ENCODE measurements at regions not wholly inside any gene's neighbourhood (a gene's known extent, or its start where the extent isn't known, plus 50 kb on each side); places are given as distances from the start of the nearest gene placed in this dataset.
A peak's percentile ranks its signal among the peaks of the same experiment; 100 is the strongest.

DNA sequence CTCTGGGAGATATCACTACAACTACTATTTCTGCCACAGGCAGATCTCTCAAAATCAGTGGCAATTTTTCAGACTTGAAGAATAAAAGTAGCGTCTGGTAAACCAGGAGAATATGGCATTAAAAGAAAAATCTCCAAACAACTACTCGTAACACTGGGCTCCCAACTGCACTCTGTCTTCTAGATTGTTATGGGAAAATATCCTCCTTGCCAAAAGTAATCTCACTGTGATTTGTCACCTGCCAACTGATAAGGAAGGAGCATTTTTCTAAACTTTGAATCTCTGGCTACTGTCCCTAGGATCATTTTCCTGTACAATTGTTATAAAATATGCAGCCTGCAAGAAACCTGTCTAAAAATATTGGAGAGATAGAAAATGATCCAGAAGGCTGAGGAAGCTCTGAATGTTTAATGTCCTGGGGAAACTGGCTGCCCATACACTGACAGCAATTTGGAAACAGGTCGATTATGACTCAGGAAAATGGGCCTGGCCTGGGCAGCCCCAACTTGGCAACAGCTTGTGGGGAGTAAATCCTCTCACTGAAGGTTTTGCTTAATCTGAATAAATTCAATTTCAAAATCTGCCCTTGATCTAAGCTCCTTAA, 90.5 kb upstream of the DBX1 start:
- DNase-seq: no peak
- H3K36me3 ChIP-seq (ENCODE audit: control insufficient read depth, insufficient read depth, low read length): no peaks in the 10 kb centered on the region
- H3K9me3 ChIP-seq (ENCODE audit: control insufficient read depth, low read length): no peaks in the 10 kb centered on the region
- no peak overlapping the region for H3K4me3 Mint-ChIP-seq
- no peak overlapping the region for H3K27ac ChIP-seq (ENCODE audit: low read depth, low read length)
- peak overlapping the region; percentile 32 for H3K27ac Mint-ChIP-seq
- peaks cover 52% of the 10 kb centered on the region for H3K4me1 Mint-ChIP-seq
- H3K4me3 ChIP-seq (ENCODE audit: low read length): peak overlapping the region; percentile 2
- peaks cover 44% of the 10 kb centered on the region for H3K27me3 Mint-ChIP-seq (ENCODE audit: insufficient read depth)
- no peak overlapping the region for H3K9ac ChIP-seq (ENCODE audit: extremely low read depth, low read length, poor library complexity, severe bottlenecking)
- no peak for TF ChIP-seq CTCF (conservative IDR thresholded peaks at IDR 0.05)
- H3K4me1 ChIP-seq (ENCODE audit: control insufficient read depth, insufficient read depth, low read length): peaks cover 3% of the 10 kb centered on the region
- WGBS, 2 experiments (ENCODE audit: insufficient coverage in 1 of 2, insufficient read length in 1 of 2): 75 to 83% methylated on average over 3 of the region's 3 CpGs
- no peaks in the 10 kb centered on the region for H3K9me3 Mint-ChIP-seq
- no peaks in the 10 kb centered on the region for H3K36me3 Mint-ChIP-seq (ENCODE audit: low read depth)
- H3K27me3 ChIP-seq (ENCODE audit: control insufficient read depth, insufficient read depth, low read length, poor library complexity, severe bottlenecking): peaks cover 62% of the 10 kb centered on the region

DNA sequence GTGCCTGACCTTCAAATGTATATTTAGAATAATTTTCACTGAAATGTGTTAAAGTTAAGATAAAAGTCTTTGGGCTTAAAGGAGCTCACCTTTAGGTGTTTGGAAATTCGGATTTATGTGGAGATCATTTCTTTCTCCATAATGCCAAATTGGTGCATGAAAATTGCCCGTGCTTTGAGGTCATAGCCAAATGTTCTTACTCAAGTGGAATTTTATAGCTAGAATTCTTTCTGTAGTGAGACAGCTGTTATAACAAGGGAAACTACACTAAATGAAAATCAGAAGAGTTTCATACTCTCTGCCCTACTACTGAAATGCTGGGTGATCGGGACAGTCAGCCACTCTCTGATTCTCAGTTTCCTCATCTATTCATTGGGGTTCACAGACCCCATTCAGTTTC, 89.5 kb upstream of the DBX1 start:
- 72 to 100% methylated on average over 3 of the region's 3 CpGs for WGBS, 2 experiments (ENCODE audit: insufficient coverage in 1 of 2, insufficient read length in 1 of 2)
- H3K9me3 ChIP-seq (ENCODE audit: control insufficient read depth, low read length): no peaks in the 10 kb centered on the region
- no peaks in the 10 kb centered on the region for H3K9me3 Mint-ChIP-seq
- peaks cover 53% of the 10 kb centered on the region for H3K27me3 ChIP-seq (ENCODE audit: control insufficient read depth, insufficient read depth, low read length, poor library complexity, severe bottlenecking)
- H3K27ac Mint-ChIP-seq: no peak overlapping the region
- no peaks in the 10 kb centered on the region for H3K36me3 Mint-ChIP-seq (ENCODE audit: low read depth)
- H3K27ac ChIP-seq (ENCODE audit: low read depth, low read length): no peak overlapping the region
- peaks cover 50% of the 10 kb centered on the region for H3K4me1 Mint-ChIP-seq
- no peak overlapping the region for H3K4me3 ChIP-seq (ENCODE audit: low read length)
- peaks cover 45% of the 10 kb centered on the region for H3K27me3 Mint-ChIP-seq (ENCODE audit: insufficient read depth)
- no peak for TF ChIP-seq CTCF (conservative IDR thresholded peaks at IDR 0.05)
- H3K4me1 ChIP-seq (ENCODE audit: control insufficient read depth, insufficient read depth, low read length): peaks cover 3% of the 10 kb centered on the region
- DNase-seq: no peak
- H3K9ac ChIP-seq (ENCODE audit: extremely low read depth, low read length, poor library complexity, severe bottlenecking): no peak overlapping the region
- H3K36me3 ChIP-seq (ENCODE audit: control insufficient read depth, insufficient read depth, low read length): no peaks in the 10 kb centered on the region
- no peak overlapping the region for H3K4me3 Mint-ChIP-seq

DNA sequence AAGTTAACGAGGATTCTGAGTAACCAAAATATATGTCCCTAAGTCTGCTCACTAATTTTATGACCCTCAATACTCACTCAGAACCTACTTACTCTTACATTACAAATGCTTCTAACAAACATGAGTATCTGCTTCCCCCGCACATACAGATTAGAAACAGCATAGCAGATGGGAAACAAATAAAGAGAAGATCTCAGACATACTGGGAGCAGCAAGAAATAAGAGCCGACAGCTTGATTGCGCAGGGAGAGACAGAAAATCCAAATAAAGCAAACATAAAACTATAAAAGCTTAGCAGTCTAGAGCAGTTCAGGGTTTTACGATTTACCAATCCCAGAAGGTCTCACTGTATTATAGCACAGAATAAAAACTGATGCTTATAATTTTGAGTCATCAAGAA, 89.1 kb upstream of the DBX1 start:
- no peak overlapping the region for H3K27ac ChIP-seq (ENCODE audit: low read depth, low read length)
- Mint-ChIP-seq H3K4me3 (no peak overlapping the region), H3K9me3 (no peaks in the 10 kb centered on the region), H3K27ac (no peak overlapping the region), H3K27me3 (ENCODE audit: insufficient read depth) (peaks cover 42% of the 10 kb centered on the region), H3K4me1 (peaks cover 50% of the 10 kb centered on the region), H3K36me3 (ENCODE audit: low read depth) (no peaks in the 10 kb centered on the region)
- 82 to 94% methylated on average over 3 to 5 of the region's 5 CpGs for WGBS, 2 experiments (ENCODE audit: insufficient coverage in 1 of 2, insufficient read length in 1 of 2)
- DNase-seq: no peak
- no peaks in the 10 kb centered on the region for H3K9me3 ChIP-seq (ENCODE audit: control insufficient read depth, low read length)
- TF ChIP-seq CTCF (conservative IDR thresholded peaks at IDR 0.05): no peak
- H3K27me3 ChIP-seq (ENCODE audit: control insufficient read depth, insufficient read depth, low read length, poor library complexity, severe bottlenecking): peaks cover 50% of the 10 kb centered on the region
- no peak overlapping the region for H3K4me3 ChIP-seq (ENCODE audit: low read length)
- peaks cover 3% of the 10 kb centered on the region for H3K4me1 ChIP-seq (ENCODE audit: control insufficient read depth, insufficient read depth, low read length)
- H3K9ac ChIP-seq (ENCODE audit: extremely low read depth, low read length, poor library complexity, severe bottlenecking): no peak overlapping the region
- H3K36me3 ChIP-seq (ENCODE audit: control insufficient read depth, insufficient read depth, low read length): no peaks in the 10 kb centered on the region
